K562 (cell line): ENCODE measurements at regions not wholly inside any gene's neighbourhood (a gene's known extent, or its start where the extent isn't known, plus 50 kb on each side); places are given as distances from the start of the nearest gene placed in this dataset.
A peak's percentile ranks its signal among the peaks of the same experiment; 100 is the strongest.

Source experiments
- ATAC-seq: fragments of 200-7000 bp; cut with Tn5 transposase; 3 replicates; pipeline ENCODE4 v1.9.1; 2020; ENCODE audit warnings: moderate library complexity
- BruUV-seq: library from RNA; stranded (reverse); fragments of 400-500 nt; replicated peaks from 2 replicates; lab custom pipeline; 2021; lab: Mats Ljungman, UMichigan
- CTCF ChIA-PET: fragments of 300-600 bp; formaldehyde crosslinking; extraction: SDS; loops from one replicate; lab custom pipeline; 2021; ENCODE audit warnings: low intra/inter-chr PET ratio; lab: Yijun Ruan, JAX
- POLR2A ChIA-PET: fragments of 300-600, 350-650 bp; sonication (Branson Sonifier 250); formaldehyde crosslinking; extraction: SDS; loops from one replicate; lab custom pipeline; 2021; ENCODE audit warnings: antibody characterized with exemption, inconsistent platforms; lab: Yijun Ruan, JAX
- DNase-seq, 4 experiments: peaks; one replicate each; pipeline versions ENCODE4 v3.0.0 to v3.0.0-alpha.2; 2011 to 2018; ENCODE audit warnings: low spot score in 3 of 4, mixed read lengths in 3 of 4; ENCODE audit errors: extremely low read depth in 1 of 4
- FAIRE-seq: peaks from 2 replicates; lab custom pipeline; 2011; peaks lifted over from hg19 to GRCh38; lab: Jason Lieb, UNC
- H2AFZ ChIP-seq: 2 replicates; pipeline ENCODE4 v1.6.0; 2011; ENCODE audit warnings: low read depth, low read length, control low read depth, inconsistent platforms
- H3K27ac ChIP-seq: fragments of 200-600 bp; 3 replicates; pipeline ENCODE4 v1.8.0; 2011; ENCODE audit warnings: low read depth, mild to moderate bottlenecking, control low read depth, inconsistent platforms, low read length, moderate library complexity, mixed read lengths; ENCODE audit errors: extremely low read depth
- H3K27me3 ChIP-seq, 2 experiments: fragments of 300-600 bp in 1 of 2; 2 replicates in 1 of 2; 3 replicates in 1 of 2; pipeline versions ENCODE4 v1.6.0 to v1.8.0; 2011; ENCODE audit warnings: inconsistent platforms in 2 of 2, low read length in 2 of 2, mild to moderate bottlenecking in 1 of 2, mixed read lengths in 1 of 2, moderate library complexity in 1 of 2; ENCODE audit not compliant: control insufficient read depth in 2 of 2, insufficient read depth in 2 of 2
- H3K36me3 ChIP-seq: fragments of 300-600 bp; 3 replicates; pipeline ENCODE4 v1.8.0; 2011; ENCODE audit warnings: mild to moderate bottlenecking, low read length, inconsistent platforms; ENCODE audit not compliant: control insufficient read depth, insufficient read depth
- H3K4me1 ChIP-seq, 2 experiments: fragments of 200-600 bp in 1 of 2; replicated peaks in 1 of 2; 2 replicates in 1 of 2; 3 replicates in 1 of 2; pipeline versions ENCODE4 v1.5.1 to v1.8.0; 2011; ENCODE audit warnings: inconsistent platforms in 2 of 2, low read length in 2 of 2, mild to moderate bottlenecking in 1 of 2, mixed read lengths in 1 of 2, moderate library complexity in 1 of 2; ENCODE audit not compliant: control insufficient read depth in 2 of 2, insufficient read depth in 2 of 2
- H3K4me2 ChIP-seq: 2 replicates; pipeline ENCODE4 v1.6.1; 2011; ENCODE audit warnings: low read length, control low read depth, inconsistent platforms, mixed read lengths; ENCODE audit not compliant: insufficient read depth
- H3K4me3 ChIP-seq: fragments of 200-600 bp; sonication (generic), shearing (Covaris generic); 2 replicates; pipeline ENCODE4 v1.5.1; 2016; ENCODE audit warnings: control low read depth, inconsistent platforms
- H3K79me2 ChIP-seq: fragments of 200-600 bp; 3 replicates; pipeline ENCODE4 v1.8.0; 2011; ENCODE audit warnings: low read length, inconsistent platforms; ENCODE audit not compliant: control insufficient read depth, insufficient read depth
- H3K9ac ChIP-seq, 2 experiments: 2 replicates each; pipeline versions ENCODE4 v1.6.0 to v1.6.1; 2011; ENCODE audit warnings: low read depth in 2 of 2, low read length in 2 of 2, control low read depth in 1 of 2, inconsistent platforms in 1 of 2, mild to moderate bottlenecking in 1 of 2, mixed read lengths in 1 of 2; ENCODE audit not compliant: insufficient read depth in 1 of 2
- H3K9me1 ChIP-seq: one replicate; pipeline ENCODE4 v1.6.0; 2011; ENCODE audit warnings: inconsistent platforms, mild to moderate bottlenecking, low read length, moderate library complexity; ENCODE audit not compliant: control insufficient read depth, insufficient read depth
- H3K9me3 ChIP-seq: replicated peaks from 2 replicates; pipeline ENCODE4 v1.5.1; 2011; ENCODE audit warnings: low read depth, low read length, inconsistent platforms; ENCODE audit not compliant: control insufficient read depth, insufficient read depth
- H4K20me1 ChIP-seq: replicated peaks from 2 replicates; pipeline ENCODE4 v1.6.1; 2011; ENCODE audit warnings: low read length, inconsistent platforms, mixed read lengths; ENCODE audit not compliant: control insufficient read depth, insufficient read depth
- ATF3 ChIP-seq, 2 experiments: fragments of 450-650 bp in 1 of 2; sonication (generic) in 1 of 2; formaldehyde crosslinking in 1 of 2; IDR thresholded peaks in 1 of 2; conservative IDR thresholded peaks in 1 of 2; 2 replicates each; pipeline versions ENCODE4 v1.6.1 to v1.8.1; 2016 to 2023; ENCODE audit warnings: mild to moderate bottlenecking in 2 of 2, moderate library complexity in 2 of 2, inconsistent platforms in 1 of 2, missing genetic modification reagents in 1 of 2
- E2F8 ChIP-seq: fragments of 450-650 bp; IDR thresholded peaks from 2 replicates; pipeline ENCODE4 v1.7.1; 2018; ENCODE audit warnings: mild to moderate bottlenecking, low read depth; ENCODE audit not compliant: partially characterized antibody
- ELF1 ChIP-seq: fragments of 200-800 bp; sonication (Bioruptor generic); IDR thresholded peaks from 2 replicates; pipeline ENCODE4 v1.6.1; 2016; ENCODE audit warnings: missing genetic modification characterization, missing compliant biosample characterization
- GABPA ChIP-seq: fragments of 200-800 bp; sonication (Bioruptor generic); conservative IDR thresholded peaks from 2 replicates; pipeline ENCODE4 v1.6.1; 2016; ENCODE audit warnings: low read depth, missing genetic modification characterization, missing compliant biosample characterization
- HDAC8 ChIP-seq: fragments of 450-650 bp; IDR thresholded peaks from 2 replicates; pipeline ENCODE4 v1.6.1; 2016; ENCODE audit warnings: mild to moderate bottlenecking, missing genetic modification characterization, moderate library complexity, missing compliant biosample characterization
- HMBOX1 ChIP-seq: sonication (generic); IDR thresholded peaks from 2 replicates; pipeline ENCODE4 v1.6.1; 2016
- SOX6 ChIP-seq: fragments of 450-650 bp; IDR thresholded peaks from 2 replicates; pipeline ENCODE4 v1.6.1; 2014; ENCODE audit warnings: mild to moderate bottlenecking
- TRIM24 ChIP-seq, 2 experiments: fragments of 450-650 bp; IDR thresholded peaks; 2 replicates each; pipeline ENCODE4 v1.6.1; 2016
- ZEB2 ChIP-seq: fragments of 450-650 bp; IDR thresholded peaks from 2 replicates; pipeline ENCODE4 v1.6.1; 2016
- in situ Hi-C: fragments of 300-500 bp; cut with MboI; formaldehyde crosslinking; loops from 4 replicates; pipeline ENCODE4 v1.15.0; 2018; ENCODE audit warnings: inconsistent platforms, mixed read lengths
- intact Hi-C: fragments of 100-400 bp; cut with micrococcal nuclease; formaldehyde crosslinking; loops from 2 replicates; pipeline ENCODE4 v1.14.2; 2022

- POLR2A ChIA-PET = no interaction called here
- ATAC-seq (no peak), DNase-seq (no peak), FAIRE-seq (no peak)
- in situ Hi-C loops = no loop called here
- H3K9me3 ChIP-seq = no peaks in the 10 kb centered on the region
- no peak overlapping the region for H3K27ac ChIP-seq
- intact Hi-C loops = no loop called here
- BruUV-seq = no TSS peak
- no peaks in the 10 kb centered on the region for H3K9me1 ChIP-seq
- no peak overlapping the region for H2AFZ ChIP-seq
- CTCF ChIA-PET = no interaction called here
- no peaks in the 10 kb centered on the region for H3K36me3 ChIP-seq
- no peaks in the 10 kb centered on the region for H3K4me1 ChIP-seq
- no peak overlapping the region for H3K4me2 ChIP-seq
- H3K4me3 ChIP-seq = no peak overlapping the region
- H4K20me1 ChIP-seq = no peaks in the 10 kb centered on the region
- H3K9ac ChIP-seq = no peak overlapping the region
- no peaks in the 10 kb centered on the region for H3K27me3 ChIP-seq
- no peaks in the 10 kb centered on the region for H3K79me2 ChIP-seq
- TF ChIP-seq ELF1 (tag) (peak; percentile 72), HDAC8 (tag) (no peak), TRIM24 (IDR thresholded peaks at IDR 0.05) (peak in 1 of 2 experiments; percentile 49; a peak in 1 of 4 replicates), E2F8 (peak; percentile 32), GABPA (tag) (peak; percentile 81), HMBOX1 (no peak), ATF3 (IDR thresholded peaks at IDR 0.05) (no peak), ATF3 (CRISPR knock-in tag; conservative IDR thresholded peaks at IDR 0.05) (no peak), SOX6 (no peak), ZEB2 (peak; percentile 39; the same call in 1 of the 2 replicates)
Observed at GRCh38 chr16:5516115-5516514, 418.5 kb upstream of the EEF2KMT start.
